ENCODE measurements at regions not wholly inside any gene's neighbourhood (a gene's known extent, or its start where the extent isn't known, plus 50 kb on each side); places are given as distances from the start of the nearest gene placed in this dataset.

DNA sequence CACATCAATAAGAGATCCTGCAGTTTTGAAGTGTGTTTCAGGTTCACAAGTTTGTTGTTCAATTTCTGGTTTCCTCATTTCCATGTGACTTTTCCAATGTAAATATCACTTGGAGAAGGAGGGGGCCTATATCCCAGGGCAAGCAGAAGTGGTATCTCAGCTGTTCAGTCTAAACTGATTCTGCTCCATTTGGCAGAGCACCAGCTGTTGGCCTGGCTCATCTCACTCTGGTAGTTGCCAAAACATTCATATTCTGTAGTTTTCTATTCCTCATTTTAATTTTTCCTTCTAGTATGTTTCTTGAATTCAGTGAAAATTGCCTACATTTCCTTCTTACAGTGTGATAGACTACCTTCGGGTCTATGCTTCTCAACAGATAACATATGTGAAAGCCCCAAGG is 101.8 kb upstream of the TAC1 start:
- no TSS peak for BruUV-seq (replicated peaks)
- H3K9me3 Mint-ChIP-seq (ENCODE audit: unreplicated experiment): no peaks in the 10 kb centered on the region
- intact Hi-C loops (cut with micrococcal nuclease; ENCODE audit: unreplicated experiment): no loop called here
- H3K27me3 Mint-ChIP-seq (ENCODE audit: insufficient read depth, unreplicated experiment): peaks cover 10% of the 10 kb centered on the region
- Histone ChIP-seq H3K4me1 (no peaks in the 10 kb centered on the region), H3K4me3 (ENCODE audit: low read depth, low read length) (no peak overlapping the region), H3K27me3 (replicated peaks; ENCODE audit: control insufficient read depth, insufficient read depth, low read length) (no peaks in the 10 kb centered on the region), H3K9me3 (no peaks in the 10 kb centered on the region), H3K36me3 (ENCODE audit: control insufficient read depth, insufficient read depth, low read length) (no peaks in the 10 kb centered on the region)
- TF ChIP-seq, protein P1, sequence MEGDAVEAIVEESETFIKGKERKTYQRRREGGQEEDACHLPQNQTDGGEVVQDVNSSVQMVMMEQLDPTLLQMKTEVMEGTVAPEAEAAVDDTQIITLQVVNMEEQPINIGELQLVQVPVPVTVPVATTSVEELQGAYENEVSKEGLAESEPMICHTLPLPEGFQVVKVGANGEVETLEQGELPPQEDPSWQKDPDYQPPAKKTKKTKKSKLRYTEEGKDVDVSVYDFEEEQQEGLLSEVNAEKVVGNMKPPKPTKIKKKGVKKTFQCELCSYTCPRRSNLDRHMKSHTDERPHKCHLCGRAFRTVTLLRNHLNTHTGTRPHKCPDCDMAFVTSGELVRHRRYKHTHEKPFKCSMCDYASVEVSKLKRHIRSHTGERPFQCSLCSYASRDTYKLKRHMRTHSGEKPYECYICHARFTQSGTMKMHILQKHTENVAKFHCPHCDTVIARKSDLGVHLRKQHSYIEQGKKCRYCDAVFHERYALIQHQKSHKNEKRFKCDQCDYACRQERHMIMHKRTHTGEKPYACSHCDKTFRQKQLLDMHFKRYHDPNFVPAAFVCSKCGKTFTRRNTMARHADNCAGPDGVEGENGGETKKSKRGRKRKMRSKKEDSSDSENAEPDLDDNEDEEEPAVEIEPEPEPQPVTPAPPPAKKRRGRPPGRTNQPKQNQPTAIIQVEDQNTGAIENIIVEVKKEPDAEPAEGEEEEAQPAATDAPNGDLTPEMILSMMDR (IDR thresholded peaks at IDR 0.05; ENCODE audit: insufficient read depth in 1 of 2, low read depth in 1 of 2, low read length in 1 of 2, severe bottlenecking in 1 of 2, unreplicated experiment in 1 of 2): no peak
- CTCF ChIA-PET: no interaction called here
- no peaks in the 10 kb centered on the region for H3K36me3 Mint-ChIP-seq (ENCODE audit: insufficient read depth, unreplicated experiment)
- no peaks in the 10 kb centered on the region for H3K4me1 Mint-ChIP-seq (ENCODE audit: low read depth, unreplicated experiment)
- POLR2A ChIA-PET: no interaction called here
- H3K4me3 Mint-ChIP-seq (ENCODE audit: unreplicated experiment): no peak overlapping the region
- no peak for DNase-seq
- no peak overlapping the region for H3K27ac Mint-ChIP-seq (ENCODE audit: unreplicated experiment)

DNA sequence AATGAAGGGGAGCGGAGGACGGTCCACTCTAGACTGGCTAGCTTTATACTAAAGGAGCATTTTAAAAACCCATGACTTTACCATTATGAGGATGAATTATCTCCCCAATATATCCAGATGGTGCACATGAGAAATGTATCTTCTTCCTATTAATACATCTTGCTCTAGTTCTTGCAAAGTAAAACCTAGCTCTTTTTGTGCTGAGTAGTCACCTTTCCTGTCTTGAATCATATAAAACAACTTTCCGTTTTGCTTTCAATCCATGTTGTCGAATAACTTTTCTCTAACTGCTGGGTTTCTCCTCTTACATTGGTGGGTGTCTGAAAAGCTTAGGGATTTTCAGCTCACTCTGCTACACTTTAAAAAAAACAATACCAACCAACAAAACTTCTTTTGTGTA is 96.3 kb upstream of the TAC1 start:
- DNase-seq: no peak
- H3K4me3 ChIP-seq (ENCODE audit: low read depth, low read length): no peak overlapping the region
- no peaks in the 10 kb centered on the region for H3K9me3 ChIP-seq
- Mint-ChIP-seq H3K36me3 (ENCODE audit: insufficient read depth, unreplicated experiment) (no peaks in the 10 kb centered on the region), H3K27me3 (ENCODE audit: insufficient read depth, unreplicated experiment) (peaks cover 4% of the 10 kb centered on the region), H3K27ac (ENCODE audit: unreplicated experiment) (no peak overlapping the region), H3K9me3 (ENCODE audit: unreplicated experiment) (no peaks in the 10 kb centered on the region), H3K4me3 (ENCODE audit: unreplicated experiment) (no peak overlapping the region), H3K4me1 (ENCODE audit: low read depth, unreplicated experiment) (no peaks in the 10 kb centered on the region)
- intact Hi-C loops (cut with micrococcal nuclease; ENCODE audit: unreplicated experiment): no loop called here
- no TSS peak for BruUV-seq (replicated peaks)
- TF ChIP-seq, protein P1 (IDR thresholded peaks at IDR 0.05; ENCODE audit: insufficient read depth in 1 of 2, low read depth in 1 of 2, low read length in 1 of 2, severe bottlenecking in 1 of 2, unreplicated experiment in 1 of 2): no peak
- ChIA-PET CTCF (no interaction called here), POLR2A (no interaction called here)
- no peaks in the 10 kb centered on the region for H3K4me1 ChIP-seq
- H3K27me3 ChIP-seq (replicated peaks; ENCODE audit: control insufficient read depth, insufficient read depth, low read length): no peaks in the 10 kb centered on the region
- H3K36me3 ChIP-seq (ENCODE audit: control insufficient read depth, insufficient read depth, low read length): no peaks in the 10 kb centered on the region

DNA sequence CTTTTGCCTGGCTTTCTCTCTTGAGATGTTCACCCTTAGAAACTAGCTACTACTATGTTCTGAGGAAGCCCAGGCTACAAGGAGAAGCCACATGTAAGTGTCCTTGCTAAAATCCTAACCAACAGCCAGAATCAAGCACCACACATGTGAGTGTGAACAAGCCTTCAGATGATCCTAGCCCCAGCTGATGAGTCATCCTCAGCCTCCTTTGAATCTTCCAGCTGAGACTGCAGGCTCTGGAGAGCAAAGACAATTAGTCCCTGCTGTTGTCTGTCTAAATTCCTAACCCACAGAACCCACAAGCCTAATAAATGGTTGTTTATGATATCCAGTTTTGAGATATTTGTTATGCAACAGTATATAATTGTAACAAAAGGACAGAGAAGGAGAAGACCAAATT is 92.8 kb upstream of the TAC1 start:
- intact Hi-C loops (cut with micrococcal nuclease; ENCODE audit: unreplicated experiment): no loop called here
- no peak for DNase-seq
- Mint-ChIP-seq H3K4me1 (ENCODE audit: low read depth, unreplicated experiment) (no peaks in the 10 kb centered on the region), H3K4me3 (ENCODE audit: unreplicated experiment) (no peak overlapping the region), H3K9me3 (ENCODE audit: unreplicated experiment) (peaks cover under 1% of the 10 kb centered on the region), H3K27ac (ENCODE audit: unreplicated experiment) (no peak overlapping the region), H3K36me3 (ENCODE audit: insufficient read depth, unreplicated experiment) (no peaks in the 10 kb centered on the region), H3K27me3 (ENCODE audit: insufficient read depth, unreplicated experiment) (peaks cover 3% of the 10 kb centered on the region)
- no peaks in the 10 kb centered on the region for H3K27me3 ChIP-seq (replicated peaks; ENCODE audit: control insufficient read depth, insufficient read depth, low read length)
- ChIA-PET POLR2A (no interaction called here), CTCF (no interaction called here)
- H3K4me1 ChIP-seq: no peaks in the 10 kb centered on the region
- BruUV-seq (replicated peaks): no TSS peak
- no peaks in the 10 kb centered on the region for H3K9me3 ChIP-seq
- H3K4me3 ChIP-seq (ENCODE audit: low read depth, low read length): no peak overlapping the region
- TF ChIP-seq, protein P1 (IDR thresholded peaks at IDR 0.05; ENCODE audit: insufficient read depth in 1 of 2, low read depth in 1 of 2, low read length in 1 of 2, severe bottlenecking in 1 of 2, unreplicated experiment in 1 of 2): no peak
- no peaks in the 10 kb centered on the region for H3K36me3 ChIP-seq (ENCODE audit: control insufficient read depth, insufficient read depth, low read length)
